ENCODE measurements at regions not wholly inside any gene's neighbourhood (a gene's known extent, or its start where the extent isn't known, plus 50 kb on each side); places are given as distances from the start of the nearest gene placed in this dataset.
"Not testable (repeated sequence)": the region's sequence is repeated elsewhere in the genome, so short reads cannot be mapped to it uniquely, and the experiment has no call there.

GRCh38 chr19:5285311-5285710 is 55.3 kb downstream of the PTPRS start:
- DNase-seq (ENCODE audit: low spot score) = no peak
- no peak for TF ChIP-seq CTCF (IDR thresholded peaks at IDR 0.05; ENCODE audit: extremely low read depth, missing control alignments)

GRCh38 chr19:5282901-5283300 is 57.7 kb downstream of the PTPRS start:
- DNase-seq (ENCODE audit: low spot score) = no peak
- TF ChIP-seq CTCF (IDR thresholded peaks at IDR 0.05; ENCODE audit: extremely low read depth, missing control alignments) = no peak

GRCh38 chr19:5281588-5281987 is 59.0 kb downstream of the PTPRS start:
- DNase-seq (ENCODE audit: low spot score) = no peak
- no peak for TF ChIP-seq CTCF (IDR thresholded peaks at IDR 0.05; ENCODE audit: extremely low read depth, missing control alignments)

- not testable (repeated sequence) for DNase-seq (ENCODE audit: low spot score)
Measured at GRCh38 chr19:5275668-5276067, 64.9 kb downstream of the PTPRS start.

- no peak for DNase-seq (ENCODE audit: low spot score)
- TF ChIP-seq CTCF (IDR thresholded peaks at IDR 0.05; ENCODE audit: extremely low read depth, missing control alignments) = no peak
Measured at GRCh38 chr19:5273782-5274181, 66.8 kb downstream of the PTPRS start.

- no peak for DNase-seq (ENCODE audit: low spot score)
- TF ChIP-seq CTCF (IDR thresholded peaks at IDR 0.05; ENCODE audit: extremely low read depth, missing control alignments) = no peak
Measured at GRCh38 chr19:5271145-5271544, 69.5 kb downstream of the PTPRS start.

- no peak for TF ChIP-seq CTCF (IDR thresholded peaks at IDR 0.05; ENCODE audit: extremely low read depth, missing control alignments)
- DNase-seq (ENCODE audit: low spot score) = no peak
Measured at GRCh38 chr19:5269926-5270325, 70.7 kb downstream of the PTPRS start.

GRCh38 chr19:5269279-5269678 is 71.3 kb downstream of the PTPRS start:
- no peak for TF ChIP-seq CTCF (IDR thresholded peaks at IDR 0.05; ENCODE audit: extremely low read depth, missing control alignments)
- no peak for DNase-seq (ENCODE audit: low spot score)

Data from GM20000 (cell line).